ENCODE measurements at regions not wholly inside any gene's neighbourhood (a gene's known extent, or its start where the extent isn't known, plus 50 kb on each side); places are given as distances from the start of the nearest gene placed in this dataset.

DNA sequence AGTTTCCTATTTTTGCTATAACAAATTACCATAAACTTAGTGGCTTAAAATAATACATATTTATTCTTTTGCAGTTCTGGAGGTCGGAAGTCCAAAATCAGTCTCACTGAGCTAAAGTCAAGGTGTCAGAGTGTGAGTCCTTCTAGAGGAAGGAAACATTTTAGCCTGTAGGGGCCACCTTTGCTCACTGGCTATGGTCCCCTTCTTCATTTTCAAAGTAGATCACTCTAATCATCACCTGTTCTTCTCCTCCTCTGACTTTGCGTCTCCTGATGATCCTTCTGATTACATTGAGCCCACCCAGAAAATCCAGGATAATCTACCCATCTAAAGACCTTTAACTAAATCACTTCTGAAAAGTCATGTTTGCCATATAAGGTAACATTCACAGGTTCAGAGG, 534.4 kb upstream of the SALL1 start:
- DNase-seq, result no peak
- intact Hi-C loops (cut with DNase I, micrococcal nuclease), result no loop called here
- ATAC-seq, result no peak

DNA sequence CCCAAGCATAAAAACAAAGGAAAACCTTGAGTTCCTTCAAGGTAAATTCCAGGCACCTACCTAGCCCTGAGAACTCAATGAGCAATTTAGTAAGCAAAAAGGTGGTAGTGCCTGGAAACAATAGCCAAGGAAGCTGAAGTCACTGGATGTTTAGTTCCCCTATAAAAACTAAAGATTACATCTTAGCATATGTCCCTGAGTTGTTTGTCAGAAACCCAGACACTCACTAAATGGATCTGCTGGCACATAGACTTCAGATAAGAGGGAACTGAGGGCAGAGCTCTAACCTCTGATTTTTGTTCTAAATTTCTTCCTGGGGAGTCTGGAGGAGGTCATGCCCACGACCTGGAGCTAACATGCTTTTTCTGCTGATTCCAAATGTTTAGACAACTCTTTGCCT, 532.8 kb upstream of the SALL1 start:
- ATAC-seq, result no peak
- intact Hi-C loops (cut with DNase I, micrococcal nuclease), result no loop called here
- no peak for DNase-seq

DNA sequence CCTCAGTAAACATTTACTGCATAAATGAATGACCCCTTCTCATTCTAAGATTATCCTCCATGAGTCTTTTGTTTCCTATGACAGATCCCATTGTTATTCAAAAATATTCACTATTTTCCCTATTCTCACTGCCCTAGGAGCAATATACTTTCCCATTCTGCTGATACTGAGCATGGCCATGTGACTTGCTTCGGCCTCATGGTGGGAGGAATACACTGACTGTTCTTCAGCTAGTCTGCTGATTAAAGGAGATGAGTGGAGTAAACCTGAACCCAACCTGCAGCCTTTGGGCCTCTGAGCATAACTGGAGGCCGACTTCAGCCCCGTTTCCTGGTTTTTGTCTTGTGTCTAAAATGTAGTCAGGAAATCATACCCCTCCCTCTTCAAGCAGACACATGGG, 531.8 kb upstream of the SALL1 start:
- ATAC-seq, result no peak

DNA sequence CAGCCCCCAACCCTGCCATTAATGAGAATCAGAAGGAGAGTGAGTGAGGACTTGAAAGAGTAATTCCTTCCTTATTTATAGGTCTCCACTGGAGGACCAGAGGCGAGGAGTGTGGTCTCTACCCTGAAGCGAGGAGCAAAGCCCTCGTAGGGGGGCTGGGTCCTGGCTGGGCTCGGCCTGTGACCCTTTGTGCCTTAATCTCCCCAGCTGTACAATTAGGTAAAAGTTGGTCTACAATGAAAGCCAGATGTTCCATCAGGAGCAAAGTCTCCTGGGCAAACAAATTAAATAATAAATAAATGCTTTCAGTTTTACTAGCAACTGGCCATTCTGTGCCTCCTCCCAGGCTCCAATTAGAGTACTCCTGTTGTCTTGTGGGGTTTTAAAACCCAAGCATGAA, 523.5 kb upstream of the SALL1 start:
- ATAC-seq, result no peak
- no peak for DNase-seq
- intact Hi-C loops (cut with DNase I, micrococcal nuclease), result no loop called here

More for the DNA sequence above, 531.8 kb upstream of the SALL1 start:
- DNase-seq, result no peak
- intact Hi-C loops (cut with DNase I, micrococcal nuclease), result no loop called here

DNA sequence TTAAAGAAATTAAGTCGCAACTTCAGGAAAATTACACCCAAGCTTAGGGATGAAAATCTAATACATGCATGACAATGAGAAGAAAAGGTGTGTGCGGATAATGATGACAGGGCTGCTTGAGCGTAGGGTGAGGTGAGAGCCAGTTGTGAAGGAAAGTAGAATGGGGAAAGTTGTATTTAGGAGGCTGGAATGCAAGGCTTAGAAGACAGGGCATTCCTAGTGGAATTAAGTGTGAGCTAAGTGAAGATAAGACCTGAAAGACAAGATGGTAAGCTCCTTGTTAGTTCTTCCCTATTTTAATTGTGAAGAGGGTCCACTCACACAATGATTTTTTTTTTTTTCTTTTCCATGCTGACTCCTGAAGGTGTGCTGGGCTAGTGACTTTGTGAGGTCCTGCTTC, 519.5 kb upstream of the SALL1 start:
- no peak for ATAC-seq
- DNase-seq, result no peak
- intact Hi-C loops (cut with DNase I, micrococcal nuclease), result no loop called here

DNA sequence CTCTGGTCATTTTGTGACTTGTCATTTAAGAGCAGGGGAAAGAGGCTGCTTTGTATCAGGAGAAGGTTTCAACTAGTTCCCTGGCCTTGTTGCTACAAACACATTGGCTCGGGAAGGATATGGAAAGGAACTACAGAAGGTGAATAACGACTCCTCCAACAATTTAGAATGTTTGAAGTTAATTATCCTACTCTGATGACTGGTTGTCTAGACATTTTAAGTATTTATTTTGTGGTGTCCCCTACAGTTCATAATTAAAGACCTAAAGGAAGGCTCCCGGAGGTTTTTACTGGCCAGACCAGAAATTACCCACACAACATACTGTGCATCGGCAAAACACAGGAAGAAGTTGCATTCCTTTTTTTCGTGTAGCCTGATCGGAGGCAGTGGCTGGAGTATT, 515.8 kb upstream of the SALL1 start:
- intact Hi-C loops (cut with DNase I, micrococcal nuclease), result no loop called here
- ATAC-seq, result no peak
- DNase-seq, result no peak

DNA sequence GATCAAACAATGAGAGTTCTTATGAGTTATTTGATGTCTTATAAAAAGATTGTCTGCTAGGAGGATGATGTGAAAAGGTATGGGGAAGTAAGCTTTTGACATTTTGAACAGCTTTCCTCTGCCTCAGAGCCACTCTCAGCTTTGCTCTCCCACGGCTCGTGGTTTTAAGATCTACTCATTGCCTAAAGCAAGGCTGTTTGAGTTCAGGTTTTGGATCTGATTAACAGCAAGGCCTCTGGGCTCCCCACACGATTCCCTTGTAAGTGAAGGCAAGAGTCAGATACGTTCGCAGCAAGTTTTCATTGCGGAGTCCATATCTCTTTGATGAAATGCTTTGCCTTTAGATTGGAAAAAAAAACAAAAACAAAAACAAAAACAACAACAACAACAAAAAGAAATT, 515.0 kb upstream of the SALL1 start:
- DNase-seq (no peak), ATAC-seq (no peak)
- intact Hi-C loops (cut with DNase I, micrococcal nuclease), result no loop called here

DNA sequence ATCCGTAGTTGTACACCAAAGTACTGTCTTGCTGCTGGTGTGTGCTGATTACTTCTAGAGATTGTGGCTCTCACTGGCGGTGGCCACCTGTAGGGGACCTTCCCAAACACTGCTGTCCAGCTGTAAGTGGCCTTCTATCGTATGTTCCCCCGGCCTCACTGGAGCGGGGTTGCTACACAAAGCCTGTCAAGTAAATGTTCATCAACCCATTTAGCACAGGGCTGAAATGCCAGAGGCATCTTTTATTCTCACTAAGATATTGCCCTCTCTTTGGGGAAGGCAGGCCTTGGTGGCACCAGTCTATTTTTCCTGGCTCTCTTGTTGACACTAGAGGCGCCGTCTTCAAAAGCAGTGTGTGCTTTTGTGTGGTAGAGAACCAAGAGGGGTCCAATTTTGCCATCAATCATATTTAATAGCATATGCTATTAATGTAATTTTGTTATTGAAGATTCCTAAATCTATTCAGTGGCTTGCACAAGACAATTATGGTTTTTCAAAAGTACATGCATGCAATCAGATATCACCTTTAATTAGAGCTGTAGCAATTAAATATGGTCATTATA, 514.4 kb upstream of the SALL1 start:
- ATAC-seq (no peak), DNase-seq (no peak)
- intact Hi-C loops (cut with DNase I, micrococcal nuclease), result no loop called here

DNA sequence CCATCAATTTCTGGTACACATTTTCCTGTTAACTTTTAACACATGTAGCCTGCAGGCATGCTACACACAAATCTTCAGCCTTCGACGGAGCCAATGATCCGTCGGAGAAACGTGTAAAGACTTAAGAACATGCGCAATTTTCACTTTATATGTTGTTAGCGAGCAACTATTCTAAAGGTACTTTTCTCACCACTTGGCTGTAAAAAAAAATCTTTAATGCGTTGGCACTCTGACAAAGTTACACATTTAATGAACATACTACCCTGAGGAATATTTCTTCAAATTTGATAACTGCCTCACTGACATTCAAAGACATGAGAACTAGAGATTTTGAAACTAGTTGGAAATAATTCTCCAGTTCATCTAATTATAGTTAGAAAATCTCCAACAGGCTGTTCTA, 507.5 kb upstream of the SALL1 start:
- intact Hi-C loops (cut with DNase I, micrococcal nuclease), result no loop called here
- ATAC-seq (no peak), DNase-seq (no peak)

DNA sequence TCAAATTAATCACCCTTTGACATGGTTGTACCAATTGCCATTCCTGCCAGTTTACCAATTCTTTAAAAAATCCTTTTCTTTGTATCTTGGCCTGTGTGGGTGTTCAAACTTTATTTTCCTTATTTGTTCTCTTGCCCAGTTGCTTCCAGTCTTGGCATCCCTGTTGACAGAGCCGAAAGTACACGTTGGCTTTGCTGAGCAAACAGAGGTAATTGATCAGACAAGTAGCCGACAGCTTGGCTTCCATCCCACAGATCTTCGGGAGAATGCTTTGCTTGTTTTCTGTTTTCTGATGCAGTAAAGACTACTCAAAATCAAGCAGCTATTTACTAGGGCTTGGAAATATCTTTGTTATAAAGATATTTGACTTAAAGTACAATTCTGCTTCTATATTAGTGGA, 506.8 kb upstream of the SALL1 start:
- intact Hi-C loops (cut with DNase I, micrococcal nuclease), result no loop called here
- no peak for DNase-seq

DNA sequence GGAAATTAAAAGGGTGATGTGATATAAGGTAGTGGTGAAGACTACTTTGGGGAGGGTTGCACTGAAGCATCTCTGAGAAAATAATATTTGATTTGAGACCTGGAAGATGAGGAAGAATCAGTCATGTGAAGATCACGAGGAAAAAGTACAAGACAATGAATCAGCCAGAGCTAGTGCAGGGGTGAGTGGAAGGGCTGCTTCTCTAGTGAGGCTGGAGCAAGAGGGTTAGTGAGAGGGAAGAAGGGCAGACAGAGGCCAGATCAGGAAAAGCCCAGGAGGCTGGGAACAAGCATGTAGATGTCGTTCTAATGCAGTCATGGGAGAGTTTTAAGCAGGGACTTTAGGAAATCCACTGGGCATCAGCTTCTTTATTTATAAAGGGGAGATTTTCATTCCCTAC, 504.2 kb upstream of the SALL1 start:
- intact Hi-C loops (cut with DNase I, micrococcal nuclease), result no loop called here

More for the DNA sequence above, 506.8 kb upstream of the SALL1 start:
- ATAC-seq, result no peak

DNA sequence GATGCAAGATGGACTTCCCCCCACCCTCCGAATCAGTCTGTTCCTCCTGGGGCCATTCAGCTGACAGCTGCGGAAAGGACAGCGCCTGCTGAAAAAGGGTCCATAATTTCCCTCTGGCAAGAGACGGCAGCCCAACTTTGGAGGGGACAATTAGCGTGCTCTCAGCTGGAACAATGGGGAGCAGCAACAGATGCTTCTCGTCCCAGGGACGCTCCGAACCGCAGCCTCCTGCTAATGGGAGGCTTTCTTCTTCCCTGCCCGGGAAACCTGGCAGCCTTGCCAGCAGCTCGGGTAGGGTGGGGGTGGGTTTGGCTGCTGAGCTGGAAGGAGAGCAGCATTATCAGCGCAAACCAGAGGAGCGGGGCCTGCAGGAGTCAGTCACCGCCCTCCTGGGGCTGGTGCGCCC, 500.0 kb upstream of the SALL1 start:
- intact Hi-C loops (cut with DNase I, micrococcal nuclease), result no loop called here
- ATAC-seq (no peak), DNase-seq (no peak)

More for the DNA sequence above, 504.2 kb upstream of the SALL1 start:
- DNase-seq, result no peak
- ATAC-seq, result no peak

DNA sequence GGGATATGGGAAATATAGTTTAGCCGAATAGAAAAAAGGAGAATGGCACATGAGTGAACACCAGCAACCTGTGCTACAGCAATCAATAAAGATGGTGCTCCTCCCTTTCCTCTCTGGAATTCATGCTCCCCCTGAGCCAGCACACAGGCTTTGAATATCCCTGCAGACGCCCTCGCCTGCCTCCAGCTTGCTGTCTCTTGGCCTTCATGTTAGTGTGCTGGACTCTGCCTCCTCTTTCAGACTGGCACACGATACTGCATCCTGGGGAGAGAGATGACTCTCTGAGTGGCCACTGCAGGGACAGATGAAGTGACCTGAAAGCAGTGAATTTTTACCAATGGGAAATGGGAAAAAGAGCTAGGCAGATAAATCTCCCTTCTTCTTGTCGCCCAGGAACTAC, 498.6 kb upstream of the SALL1 start:
- no peak for DNase-seq
- no peak for ATAC-seq
- intact Hi-C loops (cut with DNase I, micrococcal nuclease), result no loop called here

DNA sequence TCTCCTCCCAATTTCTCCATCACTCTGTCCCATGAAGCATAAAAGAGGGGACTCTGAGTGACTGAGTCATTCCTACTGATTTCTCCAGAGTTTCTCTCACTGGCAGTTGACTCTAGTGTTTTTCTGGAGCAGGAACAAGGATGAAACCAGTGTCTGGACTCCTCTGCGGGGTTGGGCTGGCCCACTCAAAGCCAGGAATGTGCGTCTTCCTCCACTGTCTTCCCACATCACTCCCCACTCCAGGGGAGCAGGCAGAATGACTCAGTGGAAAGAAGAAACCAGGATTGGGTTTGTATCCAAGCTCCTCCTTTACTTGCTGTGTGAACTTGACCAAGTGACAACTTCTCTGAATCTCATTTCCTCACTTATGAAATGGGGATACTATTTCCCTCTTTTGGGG, 497.5 kb upstream of the SALL1 start:
- DNase-seq (no peak), ATAC-seq (no peak)
- intact Hi-C loops (cut with DNase I, micrococcal nuclease), result no loop called here

DNA sequence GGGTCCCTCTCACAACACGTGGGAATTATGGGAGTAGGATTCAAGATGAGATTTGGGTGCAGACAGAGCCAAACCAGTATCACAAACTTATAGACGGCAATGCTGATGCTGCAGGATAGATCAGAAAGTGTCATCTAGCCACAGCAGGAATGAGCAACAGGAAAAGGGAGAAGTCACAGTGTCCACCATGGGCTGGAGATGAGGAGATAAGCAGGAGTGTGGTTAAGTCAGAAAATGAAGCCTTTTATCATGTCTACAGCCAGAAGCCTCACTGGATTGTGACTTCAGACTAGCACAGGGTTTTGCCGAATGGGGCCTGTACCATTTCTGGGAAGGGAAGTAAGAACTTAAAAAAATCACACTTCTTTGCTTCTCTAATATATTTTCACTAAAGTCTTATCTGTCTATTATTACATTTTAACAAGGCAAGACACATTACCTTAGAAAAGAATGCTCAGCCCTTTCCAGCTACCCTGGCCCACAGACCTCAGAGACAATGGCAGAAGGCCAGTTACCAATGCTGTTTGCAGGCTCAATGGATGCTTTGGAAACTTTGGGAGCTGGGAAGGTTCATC, 490.2 kb upstream of the SALL1 start:
- intact Hi-C loops (cut with DNase I, micrococcal nuclease), result no loop called here
- ATAC-seq (no peak), DNase-seq (no peak)

DNA sequence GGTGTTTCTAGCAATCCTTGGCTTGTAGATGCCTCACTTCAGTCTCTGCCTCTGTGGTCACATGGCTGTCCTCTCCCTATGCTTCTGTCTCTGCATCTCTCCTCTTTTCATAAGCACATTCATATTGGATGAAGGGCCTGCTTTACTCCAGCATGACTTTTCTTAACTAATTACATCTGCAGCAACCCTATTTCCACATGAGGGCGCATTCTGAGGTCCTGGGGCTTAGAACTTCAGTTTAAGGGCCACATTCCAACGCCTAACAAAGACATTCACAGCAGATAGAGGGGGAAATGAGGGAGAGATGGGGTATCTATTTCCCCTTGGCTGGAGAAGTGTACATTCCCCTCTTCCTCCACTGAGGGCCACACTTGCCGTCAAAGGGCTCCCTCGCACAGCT, 489.1 kb upstream of the SALL1 start:
- DNase-seq (no peak), ATAC-seq (no peak)

DNA sequence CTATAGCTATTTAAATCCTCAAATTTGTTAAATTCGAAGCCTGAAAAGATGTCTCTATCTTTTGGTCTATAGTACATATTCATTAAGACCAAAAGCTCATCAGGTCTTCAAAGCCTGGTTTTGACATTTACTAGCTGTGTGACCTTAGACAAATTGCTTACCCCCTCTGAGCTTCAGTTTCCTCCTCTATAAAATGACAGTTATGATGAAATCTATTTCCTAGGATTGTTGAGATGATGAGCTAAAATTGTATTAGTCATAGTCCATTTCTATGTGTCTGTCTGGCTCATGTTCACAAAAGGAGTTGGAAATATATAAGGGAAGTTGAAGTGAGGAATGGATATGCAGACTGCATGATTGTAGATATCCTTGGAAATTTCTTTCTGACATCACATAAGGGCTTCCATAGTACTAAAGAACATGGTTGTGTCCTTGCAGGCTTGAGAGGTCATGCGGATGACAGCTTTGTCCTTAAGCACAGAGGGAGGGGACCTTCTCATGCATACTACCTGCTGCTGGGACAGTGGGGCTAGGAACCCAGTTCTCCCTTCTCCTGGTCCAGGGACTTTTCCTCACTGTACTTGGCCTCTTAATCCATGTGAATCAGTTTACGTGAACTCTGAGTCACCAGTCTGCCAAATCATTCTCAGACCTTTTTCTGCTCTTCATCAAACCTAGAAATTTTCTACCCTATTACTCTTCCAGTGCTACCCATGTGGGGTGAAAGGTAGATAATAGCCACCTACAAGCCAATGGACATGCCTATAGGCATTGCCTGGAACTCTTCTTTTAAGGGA, 487.5 kb upstream of the SALL1 start:
- intact Hi-C loops (cut with DNase I, micrococcal nuclease), result no loop called here
- ATAC-seq (no peak), DNase-seq (no peak)

More for the DNA sequence above, 489.1 kb upstream of the SALL1 start:
- intact Hi-C loops (cut with DNase I, micrococcal nuclease), result no loop called here

DNA sequence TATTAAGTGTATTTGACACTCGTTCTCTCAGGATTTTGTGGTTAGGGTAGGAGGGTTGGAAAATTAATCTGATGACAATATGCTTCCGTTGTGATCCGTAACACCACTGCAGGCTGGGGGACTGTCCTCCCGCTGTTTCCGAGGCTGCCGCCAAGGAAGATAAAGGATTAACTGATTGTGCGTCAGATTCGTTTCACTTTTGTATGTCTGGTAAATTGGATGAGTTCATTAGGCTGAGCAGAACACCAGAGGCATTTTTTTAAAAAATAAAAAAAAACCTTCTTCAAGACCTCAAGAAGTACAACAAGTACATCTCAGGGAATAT, 486.7 kb upstream of the SALL1 start:
- DNase-seq, result no peak
- ATAC-seq, result no peak
- intact Hi-C loops (cut with DNase I, micrococcal nuclease), result no loop called here

DNA sequence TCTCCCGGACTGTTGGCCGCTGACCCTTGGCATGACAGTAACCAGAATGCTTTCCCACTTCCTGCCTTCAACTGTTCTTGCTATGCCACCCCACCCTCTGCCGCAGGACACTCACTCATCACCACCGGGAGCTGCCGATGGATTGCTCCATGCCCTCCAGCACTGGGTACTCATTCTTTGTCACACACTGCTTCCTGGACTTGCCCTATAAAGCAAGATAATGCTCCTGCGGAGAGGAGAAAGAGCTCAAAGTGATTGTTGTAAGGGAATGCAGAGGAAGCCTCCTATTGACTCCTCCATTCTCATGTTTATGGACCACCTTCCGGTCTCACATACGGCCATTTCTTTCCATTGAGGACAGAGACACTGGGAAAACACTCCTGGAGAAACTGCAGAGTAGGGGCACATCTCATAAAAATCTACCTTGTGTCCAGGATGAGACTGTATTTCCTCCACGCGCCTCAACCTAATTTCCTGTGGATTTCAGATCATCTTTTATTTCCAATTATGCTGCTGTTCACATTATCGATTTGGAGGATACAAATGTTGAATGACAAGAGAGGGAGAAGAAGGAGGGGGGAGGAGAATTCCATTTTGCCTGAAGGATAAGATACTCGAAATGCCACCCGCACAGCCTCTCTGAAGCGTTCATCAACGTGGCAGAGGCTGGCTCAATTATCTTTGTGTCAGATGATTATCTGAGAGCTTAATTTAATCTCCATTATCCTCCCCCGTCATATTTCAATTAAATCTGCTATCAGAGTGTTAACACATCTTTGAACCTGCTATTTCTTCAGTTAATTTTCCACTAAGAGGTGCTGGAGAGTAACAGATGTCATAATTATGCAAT, 486.1 kb upstream of the SALL1 start:
- DNase-seq, result no peak
- ATAC-seq, result no peak
- intact Hi-C loops (cut with DNase I, micrococcal nuclease), result no loop called here

DNA sequence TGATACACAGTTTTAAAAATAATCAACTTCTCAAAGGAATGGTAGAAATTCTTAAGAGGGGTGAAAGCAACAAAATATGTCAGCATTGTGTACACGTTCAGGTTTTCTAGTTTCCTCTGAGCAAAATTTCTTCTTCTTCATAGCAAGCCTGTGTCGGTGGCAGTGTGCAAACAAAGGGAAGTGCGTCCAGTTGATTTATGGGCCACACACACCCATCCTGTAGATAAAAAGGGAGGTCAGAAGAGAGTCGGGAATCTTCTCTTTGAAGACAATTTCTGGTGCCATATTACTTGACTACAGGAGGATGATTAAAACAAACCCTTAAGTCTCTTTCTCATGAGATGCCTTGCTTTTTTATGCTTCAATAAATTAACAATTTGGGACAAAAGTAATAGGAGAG, 484.1 kb upstream of the SALL1 start:
- intact Hi-C loops (cut with DNase I, micrococcal nuclease), result no loop called here
- ATAC-seq (no peak), DNase-seq (no peak)

All from left colon (tissue), 2 donors.